ENCODE measurements at regions not wholly inside any gene's neighbourhood (a gene's known extent, or its start where the extent isn't known, plus 50 kb on each side); places are given as distances from the start of the nearest gene placed in this dataset.

GRCh38 chr6:126821706-126822105, 296.8 kb upstream of the RSPO3 start:
- no peak for TF ChIP-seq CTCF (conservative IDR thresholded peaks at IDR 0.05; ENCODE audit: low read length)
- no peak for TF ChIP-seq EZH2phosphoT487 (IDR thresholded peaks at IDR 0.05; ENCODE audit: borderline replicate concordance, low read depth, low read length)
